ENCODE measurements at regions not wholly inside any gene's neighbourhood (a gene's known extent, or its start where the extent isn't known, plus 50 kb on each side); places are given as distances from the start of the nearest gene placed in this dataset.

GRCh38 chr9:116098476-116098875 is 55.1 kb upstream of the PAPPA start:
- intact Hi-C loops (cut with DNase I): no loop called here
- Histone ChIP-seq H3K9me3 (no peaks in the 10 kb centered on the region), H3K27me3 (replicated peaks; ENCODE audit: insufficient read depth) (no peaks in the 10 kb centered on the region), H3K36me3 (no peaks in the 10 kb centered on the region), H3K4me1 (replicated peaks) (no peaks in the 10 kb centered on the region), H3K4me3 (no peak overlapping the region), H3K27ac (no peak overlapping the region)
- no peak for DNase-seq (ENCODE audit: low spot score)
- TF ChIP-seq CTCF (IDR thresholded peaks at IDR 0.05) (no peak), POLR2A (IDR thresholded peaks at IDR 0.05) (no peak), POLR2AphosphoS5 (IDR thresholded peaks at IDR 0.05) (no peak)
- 50% methylated on average over 5 of the region's 5 CpGs for WGBS

- Histone ChIP-seq H3K4me1 (replicated peaks) (no peaks in the 10 kb centered on the region), H3K27me3 (replicated peaks; ENCODE audit: insufficient read depth) (no peaks in the 10 kb centered on the region), H3K4me3 (no peak overlapping the region), H3K9me3 (no peaks in the 10 kb centered on the region), H3K36me3 (no peaks in the 10 kb centered on the region), H3K27ac (no peak overlapping the region)
- TF ChIP-seq CTCF (IDR thresholded peaks at IDR 0.05) (no peak), POLR2A (IDR thresholded peaks at IDR 0.05) (no peak), POLR2AphosphoS5 (IDR thresholded peaks at IDR 0.05) (no peak)
- WGBS: 86% methylated on average over 1 of the region's 1 CpG
- DNase-seq (ENCODE audit: low spot score): no peak
- intact Hi-C loops (cut with DNase I): no loop called here
Observed at GRCh38 chr9:116099821-116100220, 53.8 kb upstream of the PAPPA start.

GRCh38 chr9:116100711-116101121 is 52.9 kb upstream of the PAPPA start:
- no peak overlapping the region for H3K4me3 ChIP-seq
- 67% methylated on average over 3 of the region's 3 CpGs for WGBS
- TF ChIP-seq POLR2A (IDR thresholded peaks at IDR 0.05) (no peak), CTCF (IDR thresholded peaks at IDR 0.05) (no peak), POLR2AphosphoS5 (IDR thresholded peaks at IDR 0.05) (no peak)
- no peak overlapping the region for H3K27ac ChIP-seq
- no peaks in the 10 kb centered on the region for H3K27me3 ChIP-seq (replicated peaks; ENCODE audit: insufficient read depth)
- DNase-seq (ENCODE audit: low spot score): no peak
- H3K36me3 ChIP-seq: no peaks in the 10 kb centered on the region
- H3K9me3 ChIP-seq: no peaks in the 10 kb centered on the region
- intact Hi-C loops (cut with DNase I): no loop called here
- H3K4me1 ChIP-seq (replicated peaks): no peaks in the 10 kb centered on the region

DNA sequence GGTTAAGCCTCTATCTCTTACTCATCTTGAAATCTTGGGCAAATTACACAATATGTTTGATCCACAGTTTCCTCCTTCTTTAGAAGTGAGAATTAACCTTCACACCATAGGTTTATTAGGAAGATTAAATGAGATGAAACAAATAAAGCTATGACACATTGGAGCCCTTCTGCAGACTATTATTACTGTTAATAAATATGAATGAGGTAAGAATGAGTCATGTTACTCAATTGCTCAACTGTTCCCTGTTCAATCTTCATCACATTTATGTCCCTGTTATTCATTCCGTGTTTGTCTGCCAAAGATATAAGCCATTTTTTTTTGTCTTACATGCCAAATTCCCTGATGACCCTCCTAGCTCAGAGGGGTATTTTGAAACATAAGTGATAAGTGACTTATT is 52.1 kb upstream of the PAPPA start:
- intact Hi-C loops (cut with DNase I): no loop called here

More for the DNA sequence above, 52.1 kb upstream of the PAPPA start:
- H3K36me3 ChIP-seq: no peaks in the 10 kb centered on the region
- no peak for TF ChIP-seq POLR2AphosphoS5 (IDR thresholded peaks at IDR 0.05)
- no peak for TF ChIP-seq POLR2A (IDR thresholded peaks at IDR 0.05)
- TF ChIP-seq CTCF (IDR thresholded peaks at IDR 0.05): no peak
- no peak overlapping the region for H3K27ac ChIP-seq
- DNase-seq (ENCODE audit: low spot score): no peak
- no peaks in the 10 kb centered on the region for H3K27me3 ChIP-seq (replicated peaks; ENCODE audit: insufficient read depth)
- 46% methylated on average over 1 of the region's 1 CpG for WGBS
- H3K4me3 ChIP-seq: no peak overlapping the region
- H3K4me1 ChIP-seq (replicated peaks): no peaks in the 10 kb centered on the region
- H3K9me3 ChIP-seq: no peaks in the 10 kb centered on the region

All from prostate gland (tissue), 2 donors.